HCT116 (cell line): ENCODE measurements at regions not wholly inside any gene's neighbourhood (a gene's known extent, or its start where the extent isn't known, plus 50 kb on each side); places are given as distances from the start of the nearest gene placed in this dataset.

Experiments used
- ATAC-seq: fragments of 200-7000 bp; cut with Tn5 transposase; 2 replicates; pipeline ENCODE4 v1.9.1; 2020; ENCODE audit warnings: mild to moderate bottlenecking, moderate library complexity
- BruUV-seq: library from RNA; stranded (reverse); fragments of 400-500 nt; replicated peaks from 2 replicates; lab custom pipeline; 2021; lab: Mats Ljungman, UMichigan
- CTCF ChIA-PET: fragments of 300-600 bp; sonication (Branson Sonifier 250); formaldehyde crosslinking; loops from one replicate; lab custom pipeline; 2021; ENCODE audit warnings: antibody characterized with exemption; lab: Charles Lee
- POLR2A ChIA-PET: fragments of 300-600, 350-600 bp; sonication (Branson Sonifier 250); formaldehyde crosslinking; loops from one replicate; lab custom pipeline; 2021; ENCODE audit warnings: antibody characterized with exemption; lab: Charles Lee
- RAD21 ChIA-PET, 2 experiments: fragments of 300-600 bp; sonication (Branson Sonifier 250); formaldehyde crosslinking; loops; one replicate each; lab custom pipeline; 2023; ENCODE audit warnings: low total read pairs in 2 of 2; ENCODE audit not compliant: uncharacterized antibody in 2 of 2, unreplicated experiment in 2 of 2, low non-redundant PET in 1 of 2; lab: Charles Lee
- DNase-seq: peaks from one replicate; pipeline ENCODE4 v3.0.0-alpha.2; 2010; ENCODE audit warnings: low read depth, low spot score
- H2AFZ ChIP-seq: fragments of 200-600 bp; shearing (Covaris generic), sonication (generic); 2 replicates; pipeline ENCODE4 v1.6.1; 2017; ENCODE audit warnings: low read depth, mixed run types, mixed read lengths, antibody characterized with exemption, low read length; ENCODE audit not compliant: poor library complexity, severe bottlenecking
- H3K27ac ChIP-seq: 2 replicates; pipeline ENCODE4 v1.5.1; 2012; ENCODE audit warnings: low read depth, low read length
- H3K27me3 ChIP-seq: fragments of 200-600 bp; sonication (generic); 2 replicates; pipeline ENCODE4 v1.6.1; 2016; ENCODE audit warnings: mixed run types, low read length, mixed read lengths; ENCODE audit not compliant: insufficient read depth
- H3K36me3 ChIP-seq, 2 experiments: fragments of 200-500 bp in 1 of 2; fragments of 200-600 bp in 1 of 2; sonication (Bioruptor generic) in 1 of 2; sonication (generic) in 1 of 2; 2 replicates each; pipeline versions ENCODE4 v1.5.1 to v1.6.1; 2014 to 2016; ENCODE audit warnings: low read length in 2 of 2, inconsistent platforms in 1 of 2, mixed read lengths in 1 of 2, mixed run types in 1 of 2; ENCODE audit not compliant: insufficient read depth in 2 of 2, control insufficient read depth in 1 of 2
- H3K4me1 ChIP-seq, 2 experiments: fragments of 200-600 bp in 1 of 2; sonication (generic) in 1 of 2; 2 replicates each; pipeline versions ENCODE4 v1.5.1 to v1.6.1; 2012 to 2017; ENCODE audit warnings: low read length in 2 of 2, inconsistent platforms in 1 of 2, mild to moderate bottlenecking in 1 of 2, mixed read lengths in 1 of 2, mixed run types in 1 of 2, moderate library complexity in 1 of 2; ENCODE audit not compliant: insufficient read depth in 2 of 2, control insufficient read depth in 1 of 2
- H3K4me2 ChIP-seq: fragments of 200-600 bp; sonication (generic); 2 replicates; pipeline ENCODE4 v1.6.1; 2017; ENCODE audit warnings: mixed run types, low read length, mixed read lengths
- H3K4me3 ChIP-seq, 2 experiments: fragments of 200-600 bp in 1 of 2; sonication (generic) in 1 of 2; replicated peaks in 1 of 2; 2 replicates each; pipeline ENCODE4 v1.5.1; 2011 to 2016; ENCODE audit warnings: low read length in 2 of 2, control low read depth in 1 of 2, low read depth in 1 of 2, mild to moderate bottlenecking in 1 of 2, mixed read lengths in 1 of 2, mixed run types in 1 of 2
- H3K79me2 ChIP-seq: fragments of 200-600 bp; sonication (generic); 2 replicates; pipeline ENCODE4 v1.6.1; 2017; ENCODE audit warnings: mild to moderate bottlenecking, mixed run types, low read length, moderate library complexity, mixed read lengths; ENCODE audit not compliant: insufficient read depth
- H3K9ac ChIP-seq: fragments of 200-600 bp; sonication (generic); 2 replicates; pipeline ENCODE4 v1.6.1; 2016; ENCODE audit warnings: low read length, mixed read lengths
- H3K9me2 ChIP-seq: fragments of 200-600 bp; sonication (generic), shearing (Covaris generic); 2 replicates; pipeline ENCODE4 v1.6.1; 2017; ENCODE audit warnings: mixed run types, mild to moderate bottlenecking, moderate library complexity; ENCODE audit not compliant: insufficient read depth
- H3K9me3 ChIP-seq, 2 experiments: fragments of 200-500 bp in 1 of 2; fragments of 200-600 bp in 1 of 2; sonication (Bioruptor generic) in 1 of 2; sonication (generic) in 1 of 2; 2 replicates each; pipeline ENCODE4 v1.6.1; 2014 to 2017; ENCODE audit warnings: low read length in 2 of 2, mixed read lengths in 2 of 2, inconsistent platforms in 1 of 2, low read depth in 1 of 2, mild to moderate bottlenecking in 1 of 2, mixed run types in 1 of 2, moderate library complexity in 1 of 2; ENCODE audit not compliant: control insufficient read depth in 1 of 2, insufficient read depth in 1 of 2
- H4K20me1 ChIP-seq: fragments of 200-600 bp; sonication (generic), shearing (Covaris generic); 2 replicates; pipeline ENCODE4 v1.6.1; 2017; ENCODE audit warnings: mixed run types, mild to moderate bottlenecking, moderate library complexity; ENCODE audit not compliant: insufficient read depth
- ATF3 ChIP-seq: IDR thresholded peaks from 2 replicates; pipeline ENCODE4 v1.6.1; 2012
- CBX3 ChIP-seq: IDR thresholded peaks from 2 replicates; pipeline ENCODE4 v1.6.1; 2012; ENCODE audit warnings: low read depth
- CEBPB ChIP-seq: IDR thresholded peaks from 2 replicates; pipeline ENCODE4 v1.6.1; 2012; ENCODE audit warnings: low read depth
- CTCF ChIP-seq, 3 experiments: fragments of 200-600 bp in 1 of 3; sonication (generic) in 1 of 3; IDR thresholded peaks in 2 of 3; conservative IDR thresholded peaks in 1 of 3; 2 replicates each; pipeline ENCODE4 v1.5.1; 2012 to 2017; ENCODE audit warnings: low read depth in 2 of 3, low read length in 2 of 3, antibody characterized with exemption in 1 of 3, borderline replicate concordance in 1 of 3, control low read depth in 1 of 3, mild to moderate bottlenecking in 1 of 3, mixed read lengths in 1 of 3, mixed run types in 1 of 3, moderate library complexity in 1 of 3; ENCODE audit not compliant: insufficient read depth in 1 of 3
- EZH2 ChIP-seq: fragments of 200-600 bp; sonication (generic); IDR thresholded peaks from 2 replicates; pipeline ENCODE4 v1.6.1; 2017; ENCODE audit warnings: antibody characterized with exemption, mixed run types
- EZH2phosphoT487 ChIP-seq: fragments of 200-600 bp; IDR thresholded peaks from 2 replicates; pipeline ENCODE4 v1.6.1; 2018; ENCODE audit warnings: antibody characterized with exemption, borderline replicate concordance
- FOSL1 ChIP-seq: IDR thresholded peaks from 2 replicates; pipeline ENCODE4 v1.6.1; 2012; ENCODE audit warnings: low read depth
- JUND ChIP-seq: IDR thresholded peaks from 2 replicates; pipeline ENCODE4 v1.6.1; 2012
- MAX ChIP-seq: IDR thresholded peaks from 2 replicates; pipeline ENCODE4 v1.6.1; 2012
- POLR2A ChIP-seq: IDR thresholded peaks from 2 replicates; pipeline ENCODE4 v1.7.0; 2011; ENCODE audit warnings: borderline replicate concordance; ENCODE audit not compliant: insufficient read depth, insufficient read length; ENCODE audit errors: extremely low read depth
- SRF ChIP-seq: IDR thresholded peaks from 2 replicates; pipeline ENCODE4 v1.6.1; 2012; ENCODE audit warnings: low read depth
- YY1 ChIP-seq: IDR thresholded peaks from 2 replicates; pipeline ENCODE4 v1.6.1; 2011; ENCODE audit warnings: low read length, low read depth, moderate library complexity, mild to moderate bottlenecking; ENCODE audit not compliant: insufficient replicate concordance; ENCODE audit errors: extremely low read depth
- ZFX ChIP-seq: fragments of 450-650 bp; IDR thresholded peaks from 2 replicates; pipeline ENCODE4 v1.6.1; 2017
- ZNF274 ChIP-seq: fragments of 200-500 bp; sonication (Bioruptor generic); IDR thresholded peaks from 2 replicates; pipeline ENCODE4 v1.6.1; 2014; ENCODE audit warnings: mild to moderate bottlenecking, low read depth, low read length, inconsistent platforms
- intact Hi-C: fragments of 100-400 bp; cut with micrococcal nuclease; formaldehyde crosslinking; loops from 2 replicates; pipeline ENCODE4 v1.10.0; 2022

GRCh38 chr3:86738684-86739083 lies 252.3 kb downstream of the VGLL3 start:
- TF ChIP-seq FOSL1 (no peak), CEBPB (no peak), SRF (no peak), EZH2phosphoT487 (no peak), JUND (no peak), CTCF (IDR thresholded peaks at IDR 0.05 in 2 of 3, conservative IDR thresholded peaks at IDR 0.05 in 1 of 3; ENCODE audit: borderline replicate concordance in 1 of 3, insufficient read depth in 1 of 3, low read depth in 2 of 3, low read length in 2 of 3) (no peak), ZNF274 (no peak), MAX (no peak)
- CTCF ChIA-PET: no interaction called here

GRCh38 chr3:86737517-86737916 lies 253.4 kb downstream of the VGLL3 start:
- no peaks in the 10 kb centered on the region for H3K27me3 ChIP-seq
- H3K9ac ChIP-seq: no peak overlapping the region
- ChIA-PET CTCF (no interaction called here), RAD21 (no interaction called here), POLR2A (no interaction called here)
- no peak overlapping the region for H2AFZ ChIP-seq
- no peaks in the 10 kb centered on the region for H4K20me1 ChIP-seq
- H3K4me2 ChIP-seq: no peak overlapping the region
- H3K79me2 ChIP-seq: no peaks in the 10 kb centered on the region
- DNase-seq (no peak), ATAC-seq (no peak)
- no TSS peak for BruUV-seq
- no peaks in the 10 kb centered on the region for H3K4me1 ChIP-seq
- H3K36me3 ChIP-seq: no peaks in the 10 kb centered on the region
- no peaks in the 10 kb centered on the region for H3K9me3 ChIP-seq
- intact Hi-C loops: no loop called here
- H3K27ac ChIP-seq: no peak overlapping the region
- no peak overlapping the region for H3K4me3 ChIP-seq
- H3K9me2 ChIP-seq: no peaks in the 10 kb centered on the region
- no peak for TF ChIP-seq CTCF (IDR thresholded peaks at IDR 0.05 in 2 of 3, conservative IDR thresholded peaks at IDR 0.05 in 1 of 3; ENCODE audit: borderline replicate concordance in 1 of 3, insufficient read depth in 1 of 3, low read depth in 2 of 3, low read length in 2 of 3)
- TF ChIP-seq CEBPB: no peak
- no peak for TF ChIP-seq CBX3
- TF ChIP-seq POLR2A: no peak
- no peak for TF ChIP-seq YY1
- TF ChIP-seq ZNF274: no peak
- no peak for TF ChIP-seq ATF3
- no peak for TF ChIP-seq EZH2
- no peak for TF ChIP-seq MAX
- no peak for TF ChIP-seq SRF
- no peak for TF ChIP-seq ZFX

More at GRCh38 chr3:86738684-86739083, 252.3 kb downstream of the VGLL3 start:
- ChIA-PET POLR2A (no interaction called here), RAD21 (no interaction called here)
- Histone ChIP-seq H3K27ac (no peak overlapping the region), H3K9me3 (no peaks in the 10 kb centered on the region), H3K27me3 (no peaks in the 10 kb centered on the region), H3K4me2 (no peak overlapping the region), H3K9me2 (no peaks in the 10 kb centered on the region), H3K79me2 (no peaks in the 10 kb centered on the region), H3K4me3 (no peak overlapping the region), H3K9ac (no peak overlapping the region), H4K20me1 (no peaks in the 10 kb centered on the region), H2AFZ (no peak overlapping the region), H3K4me1 (no peaks in the 10 kb centered on the region), H3K36me3 (no peaks in the 10 kb centered on the region)
- no peak for ATAC-seq
- intact Hi-C loops: no loop called here
- no peak for DNase-seq
- BruUV-seq: no TSS peak
